Adipose tissue (tissue), 3 donors: ENCODE measurements at regions not wholly inside any gene's neighbourhood (a gene's known extent, or its start where the extent isn't known, plus 50 kb on each side); places are given as distances from the start of the nearest gene placed in this dataset.
"Not testable (repeated sequence)": the region's sequence is repeated elsewhere in the genome, so short reads cannot be mapped to it uniquely, and the experiment has no call there.

Experiments
- H3K27ac ChIP-seq: one replicate; pipeline ENCODE4 v1.5.1; 2013; ENCODE audit warnings: low read depth, low read length
- WGBS, 3 donors: extraction: QIAGEN DNeasy Blood & Tissue Kit; methylation state at CpG; one replicate each; pipeline ENCODE4 v1.1.7; 2013; 5-methylcytosine and 5-hydroxymethylcytosine counted together
- donor health status: healthy with polysubstance abuse.
- donor health status: Bipolar disorder and iron deficiency.
- donor health status: healthy.

GRCh38 chr6:37078814-37079213 is 73.4 kb downstream of the FGD2 start:
- no peak overlapping the region for H3K27ac ChIP-seq
- 92 to 96% (median 96%) methylated on average over 2 of the region's 2 CpGs for WGBS, 3 donors

GRCh38 chr6:37081042-37081607 is 75.7 kb downstream of the FGD2 start:
- WGBS, 3 donors: 77 to 89% (median 83%) methylated on average over 7 of the region's 7 CpGs
- H3K27ac ChIP-seq: no peak overlapping the region

- 85 to 94% (median 89%) methylated on average over 16 to 17 of the region's 17 CpGs for WGBS, 3 donors
- H3K27ac ChIP-seq: no peak overlapping the region
Measured at GRCh38 chr6:37082390-37083130, 77.1 kb downstream of the FGD2 start.

- WGBS, 3 donors: 44 to 65% (median 49%) methylated on average over 14 of the region's 14 CpGs
- H3K27ac ChIP-seq: no peak overlapping the region
Measured at GRCh38 chr6:37083243-37084138, 78.0 kb downstream of the FGD2 start.

GRCh38 chr6:37084665-37085064 is 79.2 kb downstream of the FGD2 start:
- H3K27ac ChIP-seq: not testable (repeated sequence)
- WGBS, 3 donors: 93 to 95% (median 95%) methylated on average over 4 of the region's 4 CpGs

- H3K27ac ChIP-seq: no peak overlapping the region
- 86 to 92% (median 88%) methylated on average over 7 of the region's 7 CpGs for WGBS, 3 donors
Measured at GRCh38 chr6:37085198-37085597, 79.7 kb downstream of the FGD2 start.

- H3K27ac ChIP-seq: no peak overlapping the region
- WGBS, 3 donors: 52 to 90% (median 86%) methylated on average over 2 of the region's 2 CpGs
Measured at GRCh38 chr6:37088897-37089296, 81.1 kb upstream of the PIM1 start.

GRCh38 chr6:37089783-37090182 is 80.2 kb upstream of the PIM1 start:
- WGBS, 3 donors: 90 to 95% (median 93%) methylated on average over 3 of the region's 3 CpGs

GRCh38 chr6:37091104-37091503 is 78.8 kb upstream of the PIM1 start:
- WGBS, 3 donors: 96 to 98% (median 97%) methylated on average over 13 of the region's 13 CpGs

More at GRCh38 chr6:37089783-37090182, 80.2 kb upstream of the PIM1 start:
- H3K27ac ChIP-seq: no peak overlapping the region

GRCh38 chr6:37091586-37091985 is 78.4 kb upstream of the PIM1 start:
- H3K27ac ChIP-seq: not testable (repeated sequence)
- WGBS, 3 donors: 84 to 91% (median 86%) methylated on average over 9 of the region's 9 CpGs

More at GRCh38 chr6:37091104-37091503, 78.8 kb upstream of the PIM1 start:
- not testable (repeated sequence) for H3K27ac ChIP-seq

GRCh38 chr6:37092923-37093727 is 76.8 kb upstream of the PIM1 start:
- no peak overlapping the region for H3K27ac ChIP-seq
- WGBS, 3 donors: 75 to 83% (median 79%) methylated on average over 14 of the region's 14 CpGs

GRCh38 chr6:37093728-37094069 is 76.3 kb upstream of the PIM1 start:
- WGBS, 3 donors: 72 to 86% (median 75%) methylated on average over 6 of the region's 6 CpGs
- no peak overlapping the region for H3K27ac ChIP-seq

GRCh38 chr6:37095997-37096396 is 74.0 kb upstream of the PIM1 start:
- H3K27ac ChIP-seq: no peak overlapping the region
- 54 to 80% (median 68%) methylated on average over 1 of the region's 1 CpG for whole genome bisulfite sequencing, 3 donors

GRCh38 chr6:37097335-37097734 is 72.6 kb upstream of the PIM1 start:
- H3K27ac ChIP-seq: no peak overlapping the region
- 83 to 95% (median 89%) methylated on average over 4 of the region's 4 CpGs for WGBS, 3 donors

- 50 to 87% (median 61%) methylated on average over 2 of the region's 2 CpGs for WGBS, 3 donors
- H3K27ac ChIP-seq: no peak overlapping the region
Measured at GRCh38 chr6:37099442-37099841, 70.5 kb upstream of the PIM1 start.

- WGBS, 3 donors: 89 to 92% (median 90%) methylated on average over 6 of the region's 6 CpGs
- no peak overlapping the region for H3K27ac ChIP-seq
Measured at GRCh38 chr6:37100745-37101144, 69.2 kb upstream of the PIM1 start.

GRCh38 chr6:37101991-37102298 is 68.0 kb upstream of the PIM1 start:
- H3K27ac ChIP-seq: no peak overlapping the region
- WGBS, 3 donors: 65 to 73% (median 72%) methylated on average over 5 of the region's 5 CpGs

GRCh38 chr6:37102299-37103168 is 67.4 kb upstream of the PIM1 start:
- peak overlapping the region; percentile 68 for H3K27ac ChIP-seq
- WGBS, 3 donors: 2 to 3% (median 2%) methylated on average over 36 of the region's 36 CpGs
